ENCODE measurements at regions not wholly inside any gene's neighbourhood (a gene's known extent, or its start where the extent isn't known, plus 50 kb on each side); places are given as distances from the start of the nearest gene placed in this dataset.

GRCh38 chr18:51611326-51611725 is 413.8 kb upstream of the MEX3C start:
- Histone ChIP-seq H3K4me1 (ENCODE audit: control insufficient read depth in 2 of 2, insufficient read depth in 1 of 2, low read depth in 1 of 2, low read length in 2 of 2) (no peaks in the 10 kb centered on the region), H2BK5ac (ENCODE audit: low read length) (no peak overlapping the region), H2AFZ (ENCODE audit: low read length) (no peak overlapping the region), H3K4me3 (ENCODE audit: low read length in 2 of 2) (no peak overlapping the region), H3K9ac (ENCODE audit: low read depth, low read length, poor library complexity) (no peak overlapping the region), H2BK12ac (ENCODE audit: low read length) (no peak overlapping the region), H3K23ac (ENCODE audit: low read depth, low read length, poor library complexity) (no peak overlapping the region), H3K4ac (ENCODE audit: low read length) (no peak overlapping the region), H4K91ac (ENCODE audit: low read depth, low read length, poor library complexity) (no peak overlapping the region), H2BK120ac (ENCODE audit: low read depth, low read length) (no peak overlapping the region), H2BK15ac (ENCODE audit: low read length) (no peak overlapping the region), H3K9me3 (replicated peaks in 1 of 2; ENCODE audit: control insufficient read depth in 2 of 2, insufficient read depth in 1 of 2, low read depth in 1 of 2, low read length in 2 of 2) (no peaks in the 10 kb centered on the region), H3K79me1 (ENCODE audit: low read depth, low read length) (no peaks in the 10 kb centered on the region), H3K14ac (ENCODE audit: low read length) (no peak overlapping the region), H2AK5ac (ENCODE audit: low read depth, low read length) (no peak overlapping the region), H3K18ac (ENCODE audit: low read length) (no peak overlapping the region), H3K27me3 (ENCODE audit: control insufficient read depth in 3 of 3, insufficient read depth in 3 of 3, low read depth in 1 of 3, low read length in 3 of 3) (no peaks in the 10 kb centered on the region), H3K27ac (replicated peaks; ENCODE audit: low read length) (no peak overlapping the region), H3K36me3 (replicated peaks in 1 of 2; ENCODE audit: control insufficient read depth in 2 of 2, insufficient read depth in 2 of 2, low read length in 2 of 2) (no peaks in the 10 kb centered on the region), H4K8ac (ENCODE audit: low read depth, low read length) (no peak overlapping the region), H3K4me2 (ENCODE audit: insufficient read depth, low read length, poor library complexity, severe bottlenecking) (no peak overlapping the region)
- no CpG with 5 or more reads among the region's 1 CpG for WGBS, 2 donors (ENCODE audit: extremely low coverage in 2 of 2, insufficient read length in 2 of 2, insufficient replicate concordance in 1 of 2)
- DNase-seq (ENCODE audit: low spot score), result no peak

DNA sequence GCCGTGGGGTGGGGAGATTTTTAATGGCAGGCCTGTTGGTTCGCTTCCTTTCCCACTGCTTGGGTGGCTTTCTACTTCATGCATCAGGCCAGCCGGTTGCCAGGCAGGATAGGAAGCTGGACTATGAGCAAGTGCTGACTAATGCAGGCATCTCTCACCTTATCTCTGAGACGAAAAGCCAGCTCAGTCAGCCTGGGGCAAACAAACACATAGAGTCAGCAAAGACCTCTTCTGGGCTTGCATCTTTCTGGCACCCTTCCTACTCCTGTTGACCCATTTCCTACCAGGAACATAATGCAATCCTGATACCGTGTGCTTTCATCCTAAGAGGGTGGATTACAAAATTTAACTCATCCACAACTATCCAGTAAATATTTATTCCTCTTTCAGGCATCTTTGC is 416.6 kb upstream of the MEX3C start:
- Histone ChIP-seq H3K4me1 (ENCODE audit: control insufficient read depth in 2 of 2, insufficient read depth in 1 of 2, low read depth in 1 of 2, low read length in 2 of 2) (no peaks in the 10 kb centered on the region), H3K9me3 (replicated peaks in 1 of 2; ENCODE audit: control insufficient read depth in 2 of 2, insufficient read depth in 1 of 2, low read depth in 1 of 2, low read length in 2 of 2) (no peaks in the 10 kb centered on the region), H3K4me3 (ENCODE audit: low read length in 2 of 2) (no peak overlapping the region), H2AK5ac (ENCODE audit: low read depth, low read length) (no peak overlapping the region), H3K27me3 (ENCODE audit: control insufficient read depth in 3 of 3, insufficient read depth in 3 of 3, low read depth in 1 of 3, low read length in 3 of 3) (no peaks in the 10 kb centered on the region), H2BK5ac (ENCODE audit: low read length) (no peak overlapping the region), H3K14ac (ENCODE audit: low read length) (no peak overlapping the region), H2BK15ac (ENCODE audit: low read length) (no peak overlapping the region), H3K79me1 (ENCODE audit: low read depth, low read length) (no peaks in the 10 kb centered on the region), H2BK120ac (ENCODE audit: low read depth, low read length) (no peak overlapping the region), H2BK12ac (ENCODE audit: low read length) (no peak overlapping the region), H3K4me2 (ENCODE audit: insufficient read depth, low read length, poor library complexity, severe bottlenecking) (no peak overlapping the region), H3K9ac (ENCODE audit: low read depth, low read length, poor library complexity) (no peak overlapping the region), H4K8ac (ENCODE audit: low read depth, low read length) (no peak overlapping the region), H3K36me3 (replicated peaks in 1 of 2; ENCODE audit: control insufficient read depth in 2 of 2, insufficient read depth in 2 of 2, low read length in 2 of 2) (no peaks in the 10 kb centered on the region), H2AFZ (ENCODE audit: low read length) (no peak overlapping the region), H3K27ac (replicated peaks; ENCODE audit: low read length) (no peak overlapping the region), H3K18ac (ENCODE audit: low read length) (no peak overlapping the region), H4K91ac (ENCODE audit: low read depth, low read length, poor library complexity) (no peak overlapping the region), H3K4ac (ENCODE audit: low read length) (no peak overlapping the region), H3K23ac (ENCODE audit: low read depth, low read length, poor library complexity) (no peak overlapping the region)
- DNase-seq (ENCODE audit: low spot score), result no peak
- no CpG with 5 or more reads among the region's 5 CpGs for WGBS, 2 donors (ENCODE audit: extremely low coverage in 2 of 2, insufficient read length in 2 of 2, insufficient replicate concordance in 1 of 2)

DNA sequence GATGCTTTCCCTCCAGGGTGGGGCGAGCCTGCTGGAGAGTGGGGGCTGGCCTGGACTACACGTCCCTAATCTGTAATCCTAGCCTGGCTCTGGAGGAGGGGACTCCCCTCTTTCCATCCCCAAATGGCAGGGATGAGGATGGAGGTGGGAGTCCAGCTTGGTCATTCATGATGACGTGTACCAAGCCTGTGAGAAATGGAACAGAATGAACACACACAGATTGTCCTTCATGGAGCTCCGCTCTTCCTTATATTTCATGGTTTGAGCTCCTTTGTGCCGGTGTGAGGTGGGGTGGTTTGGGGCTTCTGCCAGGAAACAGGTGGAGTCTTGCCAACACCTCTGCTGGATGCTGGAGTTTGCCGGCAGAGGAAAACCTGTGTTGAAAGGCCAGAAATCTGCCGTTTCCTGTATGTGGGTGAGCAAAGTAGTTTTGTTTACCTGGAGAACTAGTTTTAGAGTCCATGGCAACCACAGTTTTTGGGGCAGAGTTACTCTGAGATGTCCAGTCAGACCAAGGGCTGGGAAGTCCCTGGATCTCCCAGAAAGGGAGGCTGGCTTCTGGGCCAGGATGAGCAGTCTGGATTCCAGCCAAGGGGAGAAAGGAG is 417.6 kb upstream of the MEX3C start:
- no peak overlapping the region for H2AFZ ChIP-seq (ENCODE audit: low read length)
- no peak overlapping the region for H2BK15ac ChIP-seq (ENCODE audit: low read length)
- no peak overlapping the region for H3K23ac ChIP-seq (ENCODE audit: low read depth, low read length, poor library complexity)
- no peaks in the 10 kb centered on the region for H3K36me3 ChIP-seq (replicated peaks in 1 of 2; ENCODE audit: control insufficient read depth in 2 of 2, insufficient read depth in 2 of 2, low read length in 2 of 2)
- no peak overlapping the region for H3K27ac ChIP-seq (replicated peaks; ENCODE audit: low read length)
- WGBS, 2 donors (ENCODE audit: extremely low coverage in 2 of 2, insufficient read length in 2 of 2, insufficient replicate concordance in 1 of 2), result no CpG with 5 or more reads among the region's 7 CpGs
- H2BK12ac ChIP-seq (ENCODE audit: low read length), result no peak overlapping the region
- no peak overlapping the region for H4K91ac ChIP-seq (ENCODE audit: low read depth, low read length, poor library complexity)
- H2BK5ac ChIP-seq (ENCODE audit: low read length), result no peak overlapping the region
- no peak overlapping the region for H4K8ac ChIP-seq (ENCODE audit: low read depth, low read length)
- DNase-seq (ENCODE audit: low spot score), result no peak
- H3K4me1 ChIP-seq (ENCODE audit: control insufficient read depth in 2 of 2, insufficient read depth in 1 of 2, low read depth in 1 of 2, low read length in 2 of 2), result no peaks in the 10 kb centered on the region
- no peaks in the 10 kb centered on the region for H3K9me3 ChIP-seq (replicated peaks in 1 of 2; ENCODE audit: control insufficient read depth in 2 of 2, insufficient read depth in 1 of 2, low read depth in 1 of 2, low read length in 2 of 2)
- no peak overlapping the region for H3K4me2 ChIP-seq (ENCODE audit: insufficient read depth, low read length, poor library complexity, severe bottlenecking)
- H2BK120ac ChIP-seq (ENCODE audit: low read depth, low read length), result no peak overlapping the region
- H3K4ac ChIP-seq (ENCODE audit: low read length), result no peak overlapping the region
- no peak overlapping the region for H3K9ac ChIP-seq (ENCODE audit: low read depth, low read length, poor library complexity)
- peaks cover 0 to 2% (median 0%) of the 10 kb centered on the region in 3 experiments for H3K27me3 ChIP-seq (ENCODE audit: control insufficient read depth in 3 of 3, insufficient read depth in 3 of 3, low read depth in 1 of 3, low read length in 3 of 3)
- H3K18ac ChIP-seq (ENCODE audit: low read length), result no peak overlapping the region
- no peak overlapping the region for H3K14ac ChIP-seq (ENCODE audit: low read length)
- H3K4me3 ChIP-seq (ENCODE audit: low read length in 2 of 2), result no peak overlapping the region
- H3K79me1 ChIP-seq (ENCODE audit: low read depth, low read length), result no peaks in the 10 kb centered on the region
- H2AK5ac ChIP-seq (ENCODE audit: low read depth, low read length), result no peak overlapping the region

- Histone ChIP-seq H3K14ac (ENCODE audit: low read length) (no peak overlapping the region), H4K8ac (ENCODE audit: low read depth, low read length) (no peak overlapping the region), H3K4me1 (ENCODE audit: control insufficient read depth in 2 of 2, insufficient read depth in 1 of 2, low read depth in 1 of 2, low read length in 2 of 2) (peaks cover 3 to 4% of the 10 kb centered on the region in 2 donors), H3K4ac (ENCODE audit: low read length) (no peak overlapping the region), H3K79me1 (ENCODE audit: low read depth, low read length) (no peaks in the 10 kb centered on the region), H3K4me3 (ENCODE audit: low read length in 2 of 2) (no peak overlapping the region), H2BK12ac (ENCODE audit: low read length) (no peak overlapping the region), H2BK15ac (ENCODE audit: low read length) (no peak overlapping the region), H2BK120ac (ENCODE audit: low read depth, low read length) (no peak overlapping the region), H4K91ac (ENCODE audit: low read depth, low read length, poor library complexity) (no peak overlapping the region), H3K9me3 (replicated peaks in 1 of 2; ENCODE audit: control insufficient read depth in 2 of 2, insufficient read depth in 1 of 2, low read depth in 1 of 2, low read length in 2 of 2) (no peaks in the 10 kb centered on the region), H3K9ac (ENCODE audit: low read depth, low read length, poor library complexity) (no peak overlapping the region), H3K23ac (ENCODE audit: low read depth, low read length, poor library complexity) (no peak overlapping the region), H2AK5ac (ENCODE audit: low read depth, low read length) (no peak overlapping the region), H3K36me3 (replicated peaks in 1 of 2; ENCODE audit: control insufficient read depth in 2 of 2, insufficient read depth in 2 of 2, low read length in 2 of 2) (no peaks in the 10 kb centered on the region), H3K18ac (ENCODE audit: low read length) (no peak overlapping the region), H3K27ac (replicated peaks; ENCODE audit: low read length) (no peak overlapping the region), H3K4me2 (ENCODE audit: insufficient read depth, low read length, poor library complexity, severe bottlenecking) (no peak overlapping the region), H3K27me3 (ENCODE audit: control insufficient read depth in 3 of 3, insufficient read depth in 3 of 3, low read depth in 1 of 3, low read length in 3 of 3) (peaks cover 0 to 2% (median 0%) of the 10 kb centered on the region in 3 experiments), H2AFZ (ENCODE audit: low read length) (no peak overlapping the region), H2BK5ac (ENCODE audit: low read length) (no peak overlapping the region)
- WGBS, 2 donors (ENCODE audit: extremely low coverage in 2 of 2, insufficient read length in 2 of 2, insufficient replicate concordance in 1 of 2), result no CpG with 5 or more reads among the region's 4 CpGs
- DNase-seq (ENCODE audit: low spot score), result no peak
These were observed 419.7 kb upstream of the MEX3C start for GRCh38 chr18:51617167-51617566.
